ENCODE measurements at regions not wholly inside any gene's neighbourhood (a gene's known extent, or its start where the extent isn't known, plus 50 kb on each side); places are given as distances from the start of the nearest gene placed in this dataset.

DNA sequence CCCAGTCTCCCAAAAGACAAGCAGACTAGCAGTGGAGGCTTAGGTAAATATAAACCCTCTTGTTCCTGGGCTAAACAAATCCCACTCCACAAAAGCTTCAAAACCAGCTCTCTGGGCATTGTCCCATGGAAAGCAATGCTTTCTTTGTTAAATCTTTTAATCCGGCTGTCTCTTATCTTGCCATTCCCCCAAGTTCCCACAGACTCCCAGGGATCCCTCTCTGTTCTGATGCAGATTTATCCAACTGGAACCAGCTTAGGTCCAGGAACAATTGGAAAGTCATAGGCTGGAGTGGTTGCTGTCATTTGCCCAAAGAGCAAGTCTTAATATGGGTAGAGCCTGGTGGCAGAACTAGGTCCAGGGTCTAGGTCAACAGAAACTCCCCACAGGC, 110.1 kb upstream of the ATP1A1 start:
- no peak overlapping the region for H3K27ac ChIP-seq
- H3K4me3 ChIP-seq, result no peak overlapping the region
- H3K9me3 ChIP-seq, result no peaks in the 10 kb centered on the region
- TF ChIP-seq, protein P1, sequence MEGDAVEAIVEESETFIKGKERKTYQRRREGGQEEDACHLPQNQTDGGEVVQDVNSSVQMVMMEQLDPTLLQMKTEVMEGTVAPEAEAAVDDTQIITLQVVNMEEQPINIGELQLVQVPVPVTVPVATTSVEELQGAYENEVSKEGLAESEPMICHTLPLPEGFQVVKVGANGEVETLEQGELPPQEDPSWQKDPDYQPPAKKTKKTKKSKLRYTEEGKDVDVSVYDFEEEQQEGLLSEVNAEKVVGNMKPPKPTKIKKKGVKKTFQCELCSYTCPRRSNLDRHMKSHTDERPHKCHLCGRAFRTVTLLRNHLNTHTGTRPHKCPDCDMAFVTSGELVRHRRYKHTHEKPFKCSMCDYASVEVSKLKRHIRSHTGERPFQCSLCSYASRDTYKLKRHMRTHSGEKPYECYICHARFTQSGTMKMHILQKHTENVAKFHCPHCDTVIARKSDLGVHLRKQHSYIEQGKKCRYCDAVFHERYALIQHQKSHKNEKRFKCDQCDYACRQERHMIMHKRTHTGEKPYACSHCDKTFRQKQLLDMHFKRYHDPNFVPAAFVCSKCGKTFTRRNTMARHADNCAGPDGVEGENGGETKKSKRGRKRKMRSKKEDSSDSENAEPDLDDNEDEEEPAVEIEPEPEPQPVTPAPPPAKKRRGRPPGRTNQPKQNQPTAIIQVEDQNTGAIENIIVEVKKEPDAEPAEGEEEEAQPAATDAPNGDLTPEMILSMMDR (IDR thresholded peaks at IDR 0.05), result no peak
- TF ChIP-seq EP300 (IDR thresholded peaks at IDR 0.05) (no peak), POLR2AphosphoS5 (IDR thresholded peaks at IDR 0.05) (no peak), POLR2A (IDR thresholded peaks at IDR 0.05) (no peak)
- no peak for DNase-seq
- H3K27me3 ChIP-seq, result no peaks in the 10 kb centered on the region
- H3K36me3 ChIP-seq, result no peaks in the 10 kb centered on the region
- no peak for ATAC-seq (ENCODE audit: low FRiP score in 2 of 2)
- peaks cover 0 to 2% (median 0%) of the 10 kb centered on the region in 4 donors for H3K4me1 ChIP-seq
- 82 to 89% methylated on average over 1 of the region's 1 CpG for WGBS, 2 donors

GRCh38 chr1:116265931-116266863, 106.8 kb upstream of the ATP1A1 start:
- TF ChIP-seq POLR2A (IDR thresholded peaks at IDR 0.05), result no peak
- TF ChIP-seq POLR2AphosphoS5 (IDR thresholded peaks at IDR 0.05), result no peak
- TF ChIP-seq EP300 (IDR thresholded peaks at IDR 0.05), result no peak
- TF ChIP-seq, protein P1 (IDR thresholded peaks at IDR 0.05), result no peak
- ATAC-seq (ENCODE audit: low FRiP score in 2 of 2) (no peak), DNase-seq (no peak)
- H3K9me3 ChIP-seq, result no peaks in the 10 kb centered on the region
- H3K36me3 ChIP-seq, result no peaks in the 10 kb centered on the region
- H3K4me3 ChIP-seq, result no peak overlapping the region
- H3K27ac ChIP-seq, result no peak overlapping the region
- H3K27me3 ChIP-seq, result no peaks in the 10 kb centered on the region
- peaks cover 0 to 8% (median 2%) of the 10 kb centered on the region in 4 donors for H3K4me1 ChIP-seq
- 95 to 97% methylated on average over 5 to 6 of the region's 6 CpGs for WGBS, 2 donors

DNA sequence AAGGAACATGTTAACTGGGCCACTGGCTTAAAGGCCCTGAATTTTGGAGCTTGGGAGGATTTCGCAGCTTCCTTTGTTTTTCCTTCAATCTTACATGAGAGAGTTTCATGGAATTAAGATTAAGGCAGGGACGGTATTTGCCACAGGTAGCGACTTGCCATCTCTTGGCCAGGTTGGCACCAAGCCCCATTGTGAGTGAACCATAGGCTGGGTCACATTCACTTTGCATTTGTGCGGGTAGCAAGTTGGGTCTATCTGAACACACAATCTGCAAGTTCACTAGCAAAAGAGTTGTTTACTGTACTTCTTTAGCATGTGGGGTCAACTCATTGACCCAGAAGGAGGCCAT, 106.2 kb upstream of the ATP1A1 start:
- no peaks in the 10 kb centered on the region for H3K9me3 ChIP-seq
- peaks cover 0 to 8% (median 2%) of the 10 kb centered on the region in 4 donors for H3K4me1 ChIP-seq
- H3K4me3 ChIP-seq, result no peak overlapping the region
- DNase-seq (no peak), ATAC-seq (ENCODE audit: low FRiP score in 2 of 2) (no peak)
- 74 to 99% methylated on average over 3 to 4 of the region's 4 CpGs for WGBS, 2 donors
- TF ChIP-seq, protein P1 (IDR thresholded peaks at IDR 0.05), result no peak
- TF ChIP-seq EP300 (IDR thresholded peaks at IDR 0.05) (no peak), POLR2AphosphoS5 (IDR thresholded peaks at IDR 0.05) (no peak), POLR2A (IDR thresholded peaks at IDR 0.05) (no peak)
- H3K27me3 ChIP-seq, result no peaks in the 10 kb centered on the region
- H3K36me3 ChIP-seq, result no peaks in the 10 kb centered on the region
- H3K27ac ChIP-seq, result no peak overlapping the region

GRCh38 chr1:116268211-116268610, 104.8 kb upstream of the ATP1A1 start:
- peaks cover 0 to 8% (median 2%) of the 10 kb centered on the region in 4 donors for H3K4me1 ChIP-seq
- H3K4me3 ChIP-seq, result no peak overlapping the region
- peak overlapping the region in 1 of 4 donors; percentile 12 for H3K27ac ChIP-seq
- ATAC-seq (ENCODE audit: low FRiP score in 2 of 2) (no peak), DNase-seq (peak in 1 of 2 donors; percentile 58)
- no peak for TF ChIP-seq EP300 (IDR thresholded peaks at IDR 0.05)
- TF ChIP-seq, protein P1 (IDR thresholded peaks at IDR 0.05), result no peak
- no peak for TF ChIP-seq POLR2A (IDR thresholded peaks at IDR 0.05)
- TF ChIP-seq POLR2AphosphoS5 (IDR thresholded peaks at IDR 0.05), result peak in 1 of 2 donors; percentile 6
- no peaks in the 10 kb centered on the region for H3K27me3 ChIP-seq
- no peaks in the 10 kb centered on the region for H3K36me3 ChIP-seq
- H3K9me3 ChIP-seq, result no peaks in the 10 kb centered on the region
- 50 to 51% methylated on average over 2 of the region's 2 CpGs for WGBS, 2 donors
